Upper lobe of left lung (tissue), 4 donors: ENCODE measurements at regions not wholly inside any gene's neighbourhood (a gene's known extent, or its start where the extent isn't known, plus 50 kb on each side); places are given as distances from the start of the nearest gene placed in this dataset.

Experiments used
- POLR2A ChIP-seq, 4 donors: fragments of 450-650 bp; IDR thresholded peaks; one replicate each; pipeline ENCODE4 v1.5.1; 2016 to 2017; ENCODE audit warnings: antibody characterized with exemption in 4 of 4, mild to moderate bottlenecking in 2 of 4
- TF ChIP-seq, protein P1 (sequence below), 6 experiments: fragments of 450-650 bp in 4 of 6; fragments of 200-600 bp in 2 of 6; sonication (generic) in 2 of 6; IDR thresholded peaks; one replicate each; pipeline ENCODE4 v1.5.1; 2016 to 2019; ENCODE audit warnings: antibody characterized with exemption in 6 of 6

DNA sequence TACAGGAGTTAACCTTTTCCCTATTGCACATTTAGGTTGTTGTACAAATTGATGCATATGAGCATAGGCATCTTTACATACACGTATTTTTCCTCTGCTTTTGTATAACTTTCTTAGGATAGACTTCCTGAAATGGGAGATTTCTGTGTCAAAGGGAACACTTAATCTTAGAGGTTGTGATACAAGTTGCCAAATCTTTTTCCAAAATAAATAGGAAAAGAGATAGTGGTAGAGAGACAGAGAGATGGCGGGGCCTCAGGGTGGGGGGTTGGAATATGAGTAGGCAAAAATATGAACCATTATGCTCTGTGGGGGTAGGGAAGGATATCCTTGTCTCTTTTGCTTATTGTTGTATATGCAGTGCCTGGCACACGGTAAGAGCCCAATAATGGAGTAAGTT lies 70.7 kb upstream of the UBE2E1 start:
- TF ChIP-seq, protein P1, sequence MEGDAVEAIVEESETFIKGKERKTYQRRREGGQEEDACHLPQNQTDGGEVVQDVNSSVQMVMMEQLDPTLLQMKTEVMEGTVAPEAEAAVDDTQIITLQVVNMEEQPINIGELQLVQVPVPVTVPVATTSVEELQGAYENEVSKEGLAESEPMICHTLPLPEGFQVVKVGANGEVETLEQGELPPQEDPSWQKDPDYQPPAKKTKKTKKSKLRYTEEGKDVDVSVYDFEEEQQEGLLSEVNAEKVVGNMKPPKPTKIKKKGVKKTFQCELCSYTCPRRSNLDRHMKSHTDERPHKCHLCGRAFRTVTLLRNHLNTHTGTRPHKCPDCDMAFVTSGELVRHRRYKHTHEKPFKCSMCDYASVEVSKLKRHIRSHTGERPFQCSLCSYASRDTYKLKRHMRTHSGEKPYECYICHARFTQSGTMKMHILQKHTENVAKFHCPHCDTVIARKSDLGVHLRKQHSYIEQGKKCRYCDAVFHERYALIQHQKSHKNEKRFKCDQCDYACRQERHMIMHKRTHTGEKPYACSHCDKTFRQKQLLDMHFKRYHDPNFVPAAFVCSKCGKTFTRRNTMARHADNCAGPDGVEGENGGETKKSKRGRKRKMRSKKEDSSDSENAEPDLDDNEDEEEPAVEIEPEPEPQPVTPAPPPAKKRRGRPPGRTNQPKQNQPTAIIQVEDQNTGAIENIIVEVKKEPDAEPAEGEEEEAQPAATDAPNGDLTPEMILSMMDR (IDR thresholded peaks at IDR 0.05), result no peak
- TF ChIP-seq POLR2A (IDR thresholded peaks at IDR 0.05), result no peak
